ENCODE measurements at regions not wholly inside any gene's neighbourhood (a gene's known extent, or its start where the extent isn't known, plus 50 kb on each side); places are given as distances from the start of the nearest gene placed in this dataset.

DNA sequence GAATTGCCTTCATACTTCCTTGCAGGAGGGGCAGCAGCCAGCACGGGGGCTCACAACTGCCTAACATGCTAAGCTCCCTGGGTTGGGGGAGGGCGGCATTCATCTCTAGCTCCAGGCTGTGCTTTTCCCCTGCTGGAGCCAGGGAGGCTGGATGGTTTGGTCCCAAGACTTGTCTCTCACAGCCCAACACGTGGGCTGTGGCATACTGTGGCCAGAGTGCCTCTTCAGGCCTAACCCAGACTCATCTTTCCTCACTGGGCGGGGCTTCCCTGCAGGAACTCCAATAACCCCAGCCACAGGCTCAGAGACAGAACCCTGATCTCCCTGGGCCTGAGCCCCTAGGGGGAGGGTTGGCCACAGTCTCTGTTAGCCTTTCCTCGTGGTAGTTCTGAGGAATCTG lies 121.9 kb upstream of the PLET1 start:
- H3K4me1 ChIP-seq (ENCODE audit: low read depth, poor library complexity, severe bottlenecking) = no peaks in the 10 kb centered on the region
- no peaks in the 10 kb centered on the region for H4K20me1 ChIP-seq (ENCODE audit: insufficient read depth)
- no peak overlapping the region for H3K27ac ChIP-seq
- no peaks in the 10 kb centered on the region for H3K79me2 ChIP-seq (ENCODE audit: insufficient read depth, low read depth)
- no peak overlapping the region for H3K4me3 ChIP-seq (IDR thresholded peaks at IDR 0.05; ENCODE audit: insufficient read depth, low read depth, low read length)
- no peaks in the 10 kb centered on the region for H3K36me3 ChIP-seq (ENCODE audit: insufficient read depth)
- H3K27me3 ChIP-seq (ENCODE audit: insufficient read depth, low read depth) = no peaks in the 10 kb centered on the region
- TF ChIP-seq, protein P1, sequence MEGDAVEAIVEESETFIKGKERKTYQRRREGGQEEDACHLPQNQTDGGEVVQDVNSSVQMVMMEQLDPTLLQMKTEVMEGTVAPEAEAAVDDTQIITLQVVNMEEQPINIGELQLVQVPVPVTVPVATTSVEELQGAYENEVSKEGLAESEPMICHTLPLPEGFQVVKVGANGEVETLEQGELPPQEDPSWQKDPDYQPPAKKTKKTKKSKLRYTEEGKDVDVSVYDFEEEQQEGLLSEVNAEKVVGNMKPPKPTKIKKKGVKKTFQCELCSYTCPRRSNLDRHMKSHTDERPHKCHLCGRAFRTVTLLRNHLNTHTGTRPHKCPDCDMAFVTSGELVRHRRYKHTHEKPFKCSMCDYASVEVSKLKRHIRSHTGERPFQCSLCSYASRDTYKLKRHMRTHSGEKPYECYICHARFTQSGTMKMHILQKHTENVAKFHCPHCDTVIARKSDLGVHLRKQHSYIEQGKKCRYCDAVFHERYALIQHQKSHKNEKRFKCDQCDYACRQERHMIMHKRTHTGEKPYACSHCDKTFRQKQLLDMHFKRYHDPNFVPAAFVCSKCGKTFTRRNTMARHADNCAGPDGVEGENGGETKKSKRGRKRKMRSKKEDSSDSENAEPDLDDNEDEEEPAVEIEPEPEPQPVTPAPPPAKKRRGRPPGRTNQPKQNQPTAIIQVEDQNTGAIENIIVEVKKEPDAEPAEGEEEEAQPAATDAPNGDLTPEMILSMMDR (conservative IDR thresholded peaks at IDR 0.05; ENCODE audit: low read depth, low read length) = no peak
- no peak overlapping the region for H3K4me2 ChIP-seq
- no peak overlapping the region for H3K9ac ChIP-seq
- H2AFZ ChIP-seq (ENCODE audit: low read depth) = no peak overlapping the region

DNA sequence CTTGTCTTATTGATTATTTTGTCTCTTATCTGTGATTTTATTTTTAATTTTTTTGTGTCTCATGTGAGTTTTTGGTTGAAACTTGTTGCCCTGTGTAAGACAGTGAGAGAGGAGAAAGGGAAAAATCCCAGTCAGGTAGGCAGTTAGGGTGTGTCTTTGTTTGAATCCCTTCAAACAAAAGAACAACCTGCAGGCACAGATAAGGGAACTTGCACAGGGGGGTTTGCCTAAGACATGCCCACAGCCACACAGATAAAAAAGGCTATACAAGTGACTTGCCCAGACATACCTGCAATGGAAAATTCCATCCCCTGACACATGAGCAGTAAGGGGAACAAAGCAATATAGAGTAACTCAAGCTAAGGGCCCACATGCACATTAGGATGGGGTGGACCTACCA lies 127.8 kb upstream of the PLET1 start:
- Histone ChIP-seq H3K27ac (no peak overlapping the region), H3K4me1 (ENCODE audit: low read depth, poor library complexity, severe bottlenecking) (no peaks in the 10 kb centered on the region), H4K20me1 (ENCODE audit: insufficient read depth) (no peaks in the 10 kb centered on the region), H3K79me2 (ENCODE audit: insufficient read depth, low read depth) (no peaks in the 10 kb centered on the region), H3K4me3 (IDR thresholded peaks at IDR 0.05; ENCODE audit: insufficient read depth, low read depth, low read length) (no peak overlapping the region), H3K36me3 (ENCODE audit: insufficient read depth) (no peaks in the 10 kb centered on the region), H3K27me3 (ENCODE audit: insufficient read depth, low read depth) (no peaks in the 10 kb centered on the region), H2AFZ (ENCODE audit: low read depth) (no peak overlapping the region), H3K9ac (no peak overlapping the region), H3K4me2 (no peak overlapping the region)
- TF ChIP-seq, protein P1 (conservative IDR thresholded peaks at IDR 0.05; ENCODE audit: low read depth, low read length) = no peak

DNA sequence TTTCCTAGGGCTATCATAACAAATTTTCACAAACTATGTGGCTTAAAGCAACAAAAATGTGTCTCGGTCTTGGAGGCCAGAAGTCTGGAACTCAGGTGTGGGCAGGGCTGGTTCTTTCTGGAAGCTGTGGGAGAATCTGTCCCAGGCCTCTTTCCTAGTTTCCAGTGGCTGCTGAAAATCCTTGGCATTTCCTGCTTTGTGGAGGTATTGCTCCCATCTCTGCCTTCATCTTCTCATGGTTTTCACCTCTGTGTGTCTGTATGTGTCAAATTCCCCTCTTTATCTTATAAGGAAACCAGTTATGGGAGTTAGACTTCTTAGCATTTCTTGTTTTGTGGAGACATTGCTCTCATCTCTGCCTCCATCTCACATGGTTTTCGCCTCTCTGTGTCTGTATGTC lies 130.4 kb upstream of the PLET1 start:
- no peak overlapping the region for H3K4me3 ChIP-seq (IDR thresholded peaks at IDR 0.05; ENCODE audit: insufficient read depth, low read depth, low read length)
- TF ChIP-seq, protein P1 (conservative IDR thresholded peaks at IDR 0.05; ENCODE audit: low read depth, low read length) = no peak
- H3K4me2 ChIP-seq = no peak overlapping the region
- no peak overlapping the region for H3K27ac ChIP-seq
- no peaks in the 10 kb centered on the region for H4K20me1 ChIP-seq (ENCODE audit: insufficient read depth)
- H2AFZ ChIP-seq (ENCODE audit: low read depth) = no peak overlapping the region
- H3K4me1 ChIP-seq (ENCODE audit: low read depth, poor library complexity, severe bottlenecking) = no peaks in the 10 kb centered on the region
- no peak overlapping the region for H3K9ac ChIP-seq
- H3K27me3 ChIP-seq (ENCODE audit: insufficient read depth, low read depth) = no peaks in the 10 kb centered on the region
- H3K36me3 ChIP-seq (ENCODE audit: insufficient read depth) = no peaks in the 10 kb centered on the region
- no peaks in the 10 kb centered on the region for H3K79me2 ChIP-seq (ENCODE audit: insufficient read depth, low read depth)

DNA sequence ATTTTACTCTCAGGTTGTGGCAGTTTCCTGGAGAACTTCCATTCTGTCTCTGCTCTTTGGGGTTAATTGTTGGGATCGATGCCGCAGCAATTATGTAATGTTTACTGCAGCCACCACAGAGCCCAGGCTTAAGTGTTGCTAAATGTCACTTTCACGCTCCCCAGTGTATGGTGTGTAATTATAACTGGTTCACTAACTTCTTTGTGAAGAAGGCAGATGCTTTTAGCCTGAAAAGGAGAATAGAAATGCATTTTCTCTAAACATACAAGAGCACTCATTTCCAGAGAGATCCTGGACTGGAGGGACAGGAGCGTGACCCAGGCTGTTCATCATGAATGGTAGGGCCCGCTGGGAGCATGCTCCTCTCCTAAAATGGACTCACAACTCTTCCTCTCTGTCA lies 132.2 kb upstream of the PLET1 start:
- Histone ChIP-seq H4K20me1 (ENCODE audit: insufficient read depth) (no peaks in the 10 kb centered on the region), H3K4me2 (no peak overlapping the region), H3K36me3 (ENCODE audit: insufficient read depth) (no peaks in the 10 kb centered on the region), H3K4me3 (IDR thresholded peaks at IDR 0.05; ENCODE audit: insufficient read depth, low read depth, low read length) (no peak overlapping the region), H3K9ac (no peak overlapping the region), H3K27me3 (ENCODE audit: insufficient read depth, low read depth) (no peaks in the 10 kb centered on the region), H2AFZ (ENCODE audit: low read depth) (no peak overlapping the region), H3K27ac (no peak overlapping the region), H3K4me1 (ENCODE audit: low read depth, poor library complexity, severe bottlenecking) (no peaks in the 10 kb centered on the region), H3K79me2 (ENCODE audit: insufficient read depth, low read depth) (no peaks in the 10 kb centered on the region)
- TF ChIP-seq, protein P1 (conservative IDR thresholded peaks at IDR 0.05; ENCODE audit: low read depth, low read length) = no peak

DNA sequence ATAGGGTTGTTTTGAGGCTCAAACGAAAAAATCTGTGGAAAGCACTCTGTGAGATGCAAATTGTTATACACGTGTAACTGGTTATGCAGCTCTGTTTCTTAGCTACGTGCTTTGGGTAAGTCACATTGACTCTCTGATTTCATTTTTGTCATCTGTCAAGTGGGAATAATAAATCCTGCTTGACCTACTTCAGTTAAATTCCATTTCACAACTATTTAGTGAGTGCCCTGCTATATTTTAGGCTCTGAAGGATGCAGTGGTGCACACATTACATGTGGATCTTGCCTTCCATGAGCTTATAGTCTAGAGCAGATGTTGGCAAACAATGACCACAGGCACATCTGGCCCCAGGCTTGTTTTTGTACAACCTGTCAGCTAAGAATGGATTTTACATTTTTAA lies 133.6 kb upstream of the PLET1 start:
- TF ChIP-seq, protein P1 (conservative IDR thresholded peaks at IDR 0.05; ENCODE audit: low read depth, low read length) = no peak
- no peak overlapping the region for H3K27ac ChIP-seq
- no peaks in the 10 kb centered on the region for H3K4me1 ChIP-seq (ENCODE audit: low read depth, poor library complexity, severe bottlenecking)
- no peaks in the 10 kb centered on the region for H3K36me3 ChIP-seq (ENCODE audit: insufficient read depth)
- H3K27me3 ChIP-seq (ENCODE audit: insufficient read depth, low read depth) = no peaks in the 10 kb centered on the region
- H3K4me2 ChIP-seq = no peak overlapping the region
- no peak overlapping the region for H3K4me3 ChIP-seq (IDR thresholded peaks at IDR 0.05; ENCODE audit: insufficient read depth, low read depth, low read length)
- no peaks in the 10 kb centered on the region for H3K79me2 ChIP-seq (ENCODE audit: insufficient read depth, low read depth)
- H3K9ac ChIP-seq = no peak overlapping the region
- H2AFZ ChIP-seq (ENCODE audit: low read depth) = no peak overlapping the region
- no peaks in the 10 kb centered on the region for H4K20me1 ChIP-seq (ENCODE audit: insufficient read depth)
